ENCODE measurements at regions not wholly inside any gene's neighbourhood (a gene's known extent, or its start where the extent isn't known, plus 50 kb on each side); places are given as distances from the start of the nearest gene placed in this dataset.

DNA sequence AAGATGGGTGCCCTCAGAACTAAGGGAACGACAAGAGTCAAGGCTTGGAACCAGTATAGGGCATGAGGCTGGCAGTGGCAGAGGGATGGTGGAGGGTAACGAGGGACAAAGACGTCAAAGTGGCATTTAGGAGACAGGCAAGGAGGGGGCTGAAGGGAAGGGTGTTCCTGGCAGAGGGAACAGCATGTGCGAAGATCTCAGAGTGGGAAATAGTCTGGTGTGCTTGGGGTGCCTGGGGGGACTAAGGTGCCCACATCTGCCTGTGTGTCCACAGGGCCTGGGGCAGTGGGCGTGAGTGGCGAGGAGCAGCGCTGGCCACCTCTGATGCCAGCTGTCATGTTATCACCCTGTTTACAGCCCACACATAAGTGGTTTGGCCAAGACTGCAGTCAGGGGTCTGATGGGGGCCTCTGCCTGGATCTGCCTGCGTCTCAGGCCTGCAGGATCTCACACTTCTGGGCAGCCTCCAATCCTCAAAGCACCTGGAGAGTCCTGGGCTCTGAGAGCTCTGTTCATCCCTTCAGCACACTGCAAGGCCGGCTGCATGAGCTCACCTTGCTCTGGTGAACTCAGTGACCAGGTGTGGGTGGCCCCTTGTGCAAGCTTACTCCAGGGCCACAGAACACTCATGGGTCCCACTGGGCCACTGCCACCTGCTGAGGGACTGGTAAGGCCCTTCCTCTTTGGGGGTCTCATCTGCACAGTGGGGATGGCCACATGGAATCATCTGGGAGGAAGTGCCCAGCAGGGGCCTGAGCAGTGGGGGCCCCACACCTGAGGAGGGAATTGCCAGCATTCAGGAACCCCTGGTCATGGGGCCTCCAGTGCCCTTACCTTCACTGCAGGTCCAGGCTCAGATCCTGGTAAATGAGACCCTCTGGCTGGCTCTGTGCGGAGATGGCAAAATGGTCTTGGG is 89.7 kb upstream of the SHISAL1 start:
- no peak for DNase-seq

DNA sequence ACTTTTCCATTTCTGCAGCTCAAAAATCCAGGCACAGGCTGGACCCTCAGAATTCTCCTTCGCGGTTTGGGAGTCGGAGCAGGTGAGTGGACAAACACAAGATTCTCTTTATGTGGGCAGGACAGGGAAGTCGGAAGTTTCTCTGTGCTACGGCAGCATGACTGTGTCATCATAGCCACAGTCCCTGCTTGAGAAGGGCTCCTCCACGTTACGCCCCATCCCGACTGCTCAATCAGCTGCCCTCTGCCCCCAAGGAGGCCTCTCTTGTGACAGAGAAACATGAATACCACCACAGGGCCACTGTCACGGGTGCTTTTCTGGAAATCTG is 89.0 kb upstream of the SHISAL1 start:
- DNase-seq = no peak

- no peak for DNase-seq
Measured at GRCh38 chr22:44400763-44401060, 88.0 kb upstream of the SHISAL1 start.

DNA sequence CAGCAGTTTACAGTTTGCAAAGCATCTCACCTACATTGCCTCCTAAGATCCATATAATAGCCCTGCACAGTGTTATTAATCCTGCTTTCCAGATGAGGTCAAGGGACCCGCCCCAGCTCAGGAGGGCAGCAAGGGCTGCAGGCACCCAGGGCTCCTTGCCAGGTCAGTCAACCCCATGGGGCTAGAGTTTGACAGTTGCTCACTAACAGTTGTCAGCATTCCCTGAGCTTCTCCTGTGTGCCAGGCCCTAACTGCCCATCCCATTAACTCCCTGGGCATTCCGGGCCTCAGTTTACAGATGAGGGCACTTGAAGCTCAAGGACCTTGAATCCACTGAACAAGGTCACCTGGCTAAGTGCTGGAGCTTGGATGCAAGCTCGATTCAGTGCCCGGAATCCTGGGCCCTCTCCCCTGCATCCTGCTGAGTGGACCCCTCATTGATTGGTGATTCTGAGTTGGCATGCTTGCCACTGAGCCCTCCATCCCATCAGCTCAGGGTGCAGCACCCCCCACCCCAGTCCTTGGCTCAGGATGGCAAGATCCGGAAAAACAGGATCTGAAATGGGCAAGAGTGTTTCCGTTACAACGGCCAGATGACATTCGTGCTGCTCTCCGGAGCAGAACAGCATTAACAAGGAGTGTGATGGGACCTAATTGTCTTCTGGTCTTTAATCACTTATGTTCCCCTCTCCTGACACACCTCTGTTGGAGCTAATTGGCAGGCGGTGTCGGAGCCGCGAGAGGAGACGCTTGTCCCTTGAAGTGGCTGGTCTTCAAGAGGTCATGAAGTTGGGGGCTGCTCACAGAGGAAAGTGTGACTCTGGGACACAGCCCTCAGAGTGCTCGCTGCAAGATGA is 87.4 kb upstream of the SHISAL1 start:
- DNase-seq = no peak

DNA sequence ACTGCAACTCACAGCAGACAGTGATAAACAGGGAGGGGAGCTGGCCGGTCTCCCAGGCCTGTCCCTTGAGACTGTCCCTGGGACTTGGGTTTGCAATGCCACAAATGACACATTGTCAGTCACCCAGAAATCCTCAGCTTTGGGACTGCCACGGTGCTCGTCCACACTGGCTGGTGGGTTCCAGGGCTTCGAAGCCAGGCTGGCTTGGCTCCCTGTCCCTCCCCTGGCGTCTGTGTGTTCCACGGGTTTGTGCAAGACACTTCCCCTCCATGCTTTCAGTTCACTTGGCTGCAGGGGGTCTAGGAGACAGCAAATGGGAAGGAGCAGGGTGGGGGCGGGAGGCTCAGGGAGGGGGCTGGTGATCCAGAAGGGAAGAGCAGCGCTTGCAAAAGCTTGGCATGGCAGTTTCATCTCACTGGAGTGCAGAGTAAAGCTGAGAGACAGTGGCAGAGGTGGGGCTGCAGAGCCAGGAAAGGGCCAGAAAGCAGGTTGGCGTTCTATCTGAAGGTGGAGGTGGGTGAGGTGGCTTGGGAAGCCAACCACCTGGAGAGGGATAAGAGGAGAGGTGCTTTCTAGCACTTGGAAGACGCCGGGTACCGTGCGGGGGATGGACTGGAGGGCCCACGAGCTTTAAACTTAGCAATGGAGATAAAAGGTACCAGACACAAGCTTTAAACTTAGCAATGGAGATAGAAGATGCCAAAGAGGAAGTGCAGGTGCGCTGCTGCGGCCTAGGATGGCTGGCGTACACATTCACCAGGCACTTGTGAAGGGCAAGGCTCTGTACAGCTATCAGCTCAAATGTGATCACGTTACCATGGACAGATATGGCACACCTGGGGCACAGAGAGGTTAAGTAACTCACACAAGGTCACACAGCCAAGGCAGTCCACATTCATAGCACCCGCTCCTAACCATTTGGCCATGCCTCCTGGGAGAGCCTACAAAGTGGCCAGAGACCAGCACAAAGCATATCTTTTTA is 86.4 kb upstream of the SHISAL1 start:
- DNase-seq = no peak

DNA sequence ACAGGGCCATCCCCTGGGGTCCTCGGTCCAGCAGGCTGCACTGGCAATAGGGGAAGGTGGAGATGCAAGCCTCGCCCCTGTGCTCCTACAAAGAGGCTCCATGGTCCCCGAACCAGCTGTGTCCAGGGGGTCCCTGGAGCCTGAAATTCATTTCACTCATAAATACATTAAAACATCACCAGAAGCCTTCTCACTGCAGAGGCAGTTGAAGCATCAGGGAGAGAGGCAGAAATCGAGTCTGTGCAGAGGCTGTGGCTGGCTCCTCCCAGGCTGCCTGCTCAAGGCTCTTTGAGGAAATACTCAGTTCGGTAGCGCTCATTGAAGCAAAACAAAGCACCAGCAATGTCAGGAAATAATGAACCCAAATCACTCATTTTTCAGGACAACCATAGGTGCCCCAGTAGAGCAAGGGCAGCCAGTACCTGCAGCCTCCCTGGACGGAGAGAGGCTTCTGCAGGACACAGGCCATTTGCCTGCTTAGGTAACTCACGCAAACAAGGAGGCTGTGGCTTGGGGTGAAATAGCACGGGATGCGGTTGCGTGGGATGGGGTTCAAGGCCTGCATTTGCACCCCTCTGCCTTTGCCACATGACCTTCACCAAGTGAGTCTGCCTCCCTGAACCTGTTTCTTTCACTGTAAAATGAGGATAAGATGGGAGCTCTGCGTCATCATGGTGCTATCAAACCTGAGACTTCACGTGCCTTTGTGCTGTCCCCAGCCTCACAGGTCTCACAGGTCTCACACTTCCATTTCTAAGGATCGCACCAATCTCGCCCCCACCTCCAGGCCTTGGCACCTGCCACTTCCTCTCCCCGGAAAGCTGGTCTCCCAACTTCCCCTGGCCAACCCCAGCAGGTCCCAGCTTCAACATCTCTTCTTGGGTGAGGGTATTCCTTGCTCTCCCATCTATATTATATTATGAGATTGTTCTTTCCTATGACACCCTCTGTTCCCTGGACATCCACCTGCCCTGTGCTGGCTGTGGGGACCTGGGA is 84.3 kb upstream of the SHISAL1 start:
- no peak for DNase-seq

DNA sequence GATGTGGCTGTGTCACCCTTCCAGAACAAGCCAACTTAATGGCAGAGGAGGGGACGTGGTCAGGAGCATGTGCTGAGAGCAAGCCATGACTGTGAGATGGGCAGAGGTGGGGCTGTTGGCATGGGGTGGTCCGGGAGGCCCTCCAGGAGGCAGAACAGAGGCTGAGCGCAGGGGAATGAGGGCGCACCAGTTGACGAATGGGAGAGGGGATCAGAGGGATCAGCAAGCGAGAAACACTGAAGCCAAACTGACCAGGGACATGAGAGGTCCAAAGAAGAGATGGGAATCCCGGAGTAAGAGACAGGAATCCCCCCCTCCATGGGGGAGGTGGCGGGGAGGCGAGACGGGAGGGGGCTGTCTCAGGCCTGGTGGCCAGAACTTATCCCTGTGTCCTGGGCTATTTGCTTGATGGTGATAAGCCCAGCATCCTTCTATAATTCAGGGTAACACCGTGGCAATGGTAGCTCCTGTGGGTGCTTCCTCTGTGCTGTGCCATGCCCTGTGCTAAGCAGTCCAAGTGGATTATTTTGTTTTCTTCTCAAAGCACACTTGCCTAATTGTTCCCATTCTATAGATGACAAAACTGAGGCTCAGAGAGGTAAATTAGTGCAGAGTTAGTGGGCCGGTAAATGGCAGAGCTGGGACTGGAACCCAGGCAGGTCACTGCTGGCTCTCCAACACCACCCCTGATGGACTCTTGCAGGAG is 83.4 kb upstream of the SHISAL1 start:
- DNase-seq = no peak

DNA sequence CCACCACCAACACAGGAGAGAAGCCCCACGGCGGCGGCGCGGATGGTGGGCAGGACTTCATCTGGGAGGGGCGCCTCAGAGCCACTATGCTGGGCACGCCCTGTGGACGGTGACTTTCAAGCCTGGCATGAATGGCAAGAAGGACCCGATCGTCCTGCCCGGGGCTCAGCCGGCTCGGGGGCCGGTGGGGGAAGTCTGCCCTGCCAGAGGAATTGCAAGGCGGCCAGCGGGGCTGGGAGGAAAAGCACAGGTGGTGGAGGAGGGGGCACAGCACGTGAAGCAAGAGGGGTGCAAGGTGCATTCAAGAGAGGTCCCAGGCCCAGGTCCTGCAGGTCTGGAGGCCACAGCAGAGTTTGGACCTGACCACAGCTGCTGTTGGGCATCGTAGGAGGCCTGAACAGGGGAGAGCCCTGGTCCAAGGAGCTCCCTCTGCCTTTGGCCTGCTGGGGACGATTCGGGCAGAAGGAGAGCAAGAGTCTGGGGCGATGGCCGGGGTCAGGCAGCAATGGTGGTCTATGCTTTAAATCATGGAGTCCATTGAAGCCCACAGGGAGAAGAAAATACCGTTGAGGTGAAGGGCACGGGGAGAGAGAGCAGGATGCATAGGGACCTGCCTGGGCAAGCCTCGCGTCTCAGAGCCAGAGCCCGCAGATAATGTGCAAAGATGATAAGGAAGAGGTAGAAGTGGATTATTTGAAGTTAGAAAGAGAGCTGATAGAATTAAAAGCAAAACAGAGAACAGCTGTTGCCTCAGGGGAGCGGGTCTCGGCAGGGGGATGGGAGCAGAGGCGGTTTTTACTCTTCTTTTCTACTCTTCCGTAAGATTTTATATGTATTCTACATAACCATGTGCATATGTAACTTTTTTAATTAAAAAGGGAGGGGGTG is 82.6 kb upstream of the SHISAL1 start:
- no peak for DNase-seq

DNA sequence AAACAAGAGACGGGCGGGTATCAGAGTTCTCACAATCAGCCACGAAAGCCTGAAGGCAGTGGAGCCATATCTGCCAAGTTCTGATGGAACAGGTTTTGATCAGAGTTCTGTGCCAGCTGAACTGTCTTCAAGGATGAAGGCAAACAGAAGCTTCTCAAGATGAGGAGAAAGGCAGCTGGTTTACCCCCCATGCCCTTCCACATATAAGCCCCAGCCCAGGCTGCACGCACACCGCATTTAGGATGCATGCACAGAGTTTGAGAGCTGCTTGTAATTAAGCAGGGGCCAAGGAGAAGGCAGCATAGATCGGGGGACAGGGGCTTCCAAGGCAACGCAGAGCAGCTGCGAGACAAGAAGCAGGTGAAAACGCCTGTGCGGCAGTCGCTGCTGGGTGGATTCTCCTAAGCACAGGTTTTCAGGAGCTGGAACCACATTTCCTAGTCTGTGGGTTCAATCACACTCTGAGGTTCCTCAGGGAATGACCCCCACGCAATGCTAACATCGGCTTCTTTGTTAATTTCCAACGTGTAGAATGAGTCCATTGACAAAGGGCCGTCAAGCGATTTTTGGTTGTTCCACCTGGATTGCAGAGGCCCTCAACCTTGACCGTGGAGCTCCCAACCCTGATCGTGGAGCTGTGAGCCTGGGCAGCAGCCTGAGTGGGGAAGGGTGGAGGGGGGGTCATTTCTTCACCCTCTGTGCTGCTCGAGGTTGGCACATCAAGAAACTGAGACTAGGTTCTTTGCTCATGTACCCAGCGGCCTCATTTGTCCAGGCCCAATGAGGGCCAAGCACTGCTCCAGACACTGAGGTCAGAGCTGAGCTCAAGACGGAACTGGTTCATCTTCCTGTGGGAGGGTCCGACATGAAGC is 81.7 kb upstream of the SHISAL1 start:
- no peak for DNase-seq

- DNase-seq = no peak
Measured at GRCh38 chr22:44393066-44393465, 80.3 kb upstream of the SHISAL1 start.

DNA sequence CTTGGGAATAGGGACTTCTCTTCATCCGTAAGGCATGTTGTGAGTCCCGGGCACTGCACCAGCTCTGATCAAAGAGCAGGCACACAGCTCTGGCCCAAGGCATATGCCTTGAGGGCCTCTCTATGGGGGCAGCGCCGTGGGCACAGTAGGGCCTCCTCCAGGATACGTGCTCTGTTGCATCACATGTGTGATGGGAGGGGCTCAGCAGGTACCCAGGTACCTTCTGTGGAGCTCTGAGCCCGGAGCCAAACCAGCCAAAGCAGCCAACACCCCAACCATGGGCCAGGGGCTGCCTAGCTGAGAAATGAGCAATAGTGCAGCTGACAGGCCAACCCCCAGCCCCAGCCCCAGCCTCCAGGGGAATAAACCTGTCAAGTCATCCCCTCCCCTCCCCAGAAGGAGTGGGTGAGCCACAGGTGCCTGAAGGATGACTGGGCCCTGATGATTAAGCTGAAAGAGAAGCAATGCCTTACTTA is 79.7 kb upstream of the SHISAL1 start:
- DNase-seq = no peak

GRCh38 chr22:44391481-44392445 is 79.0 kb upstream of the SHISAL1 start:
- DNase-seq = no peak

GRCh38 chr22:44391015-44391414 is 78.3 kb upstream of the SHISAL1 start:
- no peak for DNase-seq

DNA sequence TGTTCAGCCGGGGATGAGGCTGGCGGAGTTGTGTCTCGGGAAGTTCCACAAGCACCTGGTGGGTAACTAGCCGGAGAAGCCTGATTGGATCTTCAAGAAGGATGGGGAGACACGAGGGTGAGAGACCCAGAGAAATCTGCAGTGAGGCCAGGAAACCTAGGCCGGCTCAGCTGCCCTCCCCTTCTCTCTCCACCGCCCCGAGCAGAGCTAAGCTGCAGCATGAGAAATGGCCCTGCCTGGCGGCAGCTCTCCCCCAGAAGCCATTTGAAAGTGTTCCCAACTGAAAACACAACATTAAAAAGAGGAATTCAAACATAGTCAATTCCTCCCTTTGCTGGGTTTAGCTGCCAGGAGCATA is 77.8 kb upstream of the SHISAL1 start:
- DNase-seq = no peak

DNA sequence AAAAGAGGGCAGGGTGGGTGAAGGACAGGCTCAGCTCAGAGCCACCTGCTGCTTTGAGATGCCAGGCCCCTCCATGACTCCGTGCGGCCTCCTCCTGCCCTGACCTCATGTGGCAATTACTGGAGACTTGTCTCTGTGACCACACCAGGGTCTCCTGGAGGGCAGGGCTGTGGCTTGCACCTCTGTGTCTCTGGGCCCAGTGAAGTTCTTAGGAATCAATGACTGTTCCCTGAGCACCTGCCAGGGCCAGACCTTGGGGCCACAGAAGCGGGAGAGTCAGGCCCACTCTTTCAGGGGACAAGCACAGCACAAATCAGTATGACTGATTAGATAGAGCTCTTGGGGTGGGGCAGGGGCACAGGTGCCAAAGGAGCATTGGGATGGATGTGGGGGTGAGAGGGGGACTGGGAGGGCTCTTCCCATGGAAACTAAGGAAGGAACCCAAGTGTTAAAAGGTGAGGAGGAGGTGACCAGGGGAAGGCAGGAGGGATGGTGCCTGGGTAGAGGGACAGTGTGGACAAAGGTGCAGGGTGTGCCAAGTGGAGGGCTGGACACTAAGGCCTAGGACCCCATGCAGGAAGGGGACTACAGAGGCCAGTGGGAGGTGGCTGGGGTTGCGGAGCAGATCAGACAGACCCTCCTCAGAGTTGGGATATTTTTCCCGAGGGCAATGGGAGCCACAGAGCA is 77.3 kb upstream of the SHISAL1 start:
- no peak for DNase-seq

DNA sequence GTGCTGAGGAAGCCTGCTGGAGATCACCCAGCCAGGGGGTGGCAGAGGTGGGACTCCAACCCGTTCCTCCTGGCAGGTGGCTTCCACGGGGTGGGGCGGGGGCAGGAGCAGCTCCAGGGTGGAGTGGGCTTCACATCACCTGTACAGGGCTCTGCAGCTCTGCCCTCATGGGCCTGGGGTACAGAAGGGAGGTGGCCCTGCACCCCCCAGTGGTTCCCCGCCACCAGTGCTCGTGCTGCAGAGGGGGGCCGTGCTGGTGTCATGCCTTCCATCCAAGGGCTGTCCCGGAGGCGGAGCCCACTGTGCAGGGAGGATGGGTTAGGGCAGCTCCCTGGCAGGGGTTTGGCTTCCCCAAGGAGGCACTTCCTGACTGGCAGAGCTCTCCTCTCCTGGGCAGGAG is 76.4 kb upstream of the SHISAL1 start:
- DNase-seq = no peak

- no peak for DNase-seq
Measured at GRCh38 chr22:44387486-44387885, 74.7 kb upstream of the SHISAL1 start.
